Activated CD4-positive, alpha-beta T cell treated with anti-CD3 and anti-CD28 coated beads for 1 hour (primary cell): ENCODE measurements at regions not wholly inside any gene's neighbourhood (a gene's known extent, or its start where the extent isn't known, plus 50 kb on each side); places are given as distances from the start of the nearest gene placed in this dataset.
"Not testable (repeated sequence)": the region's sequence is repeated elsewhere in the genome, so short reads cannot be mapped to it uniquely, and the experiment has no call there.

Experiments
- DNase-seq: peaks from one replicate; pipeline ENCODE4 v3.0.0-alpha.2; 2020

GRCh38 chr1:59188413-59189213 lies 108.3 kb upstream of the FGGY start:
- DNase-seq: no peak

GRCh38 chr1:59193443-59194093 lies 103.3 kb upstream of the FGGY start:
- DNase-seq: no peak

- no peak for DNase-seq
Measured at GRCh38 chr1:59194621-59195020, 102.3 kb upstream of the FGGY start.

- no peak for DNase-seq
Measured at GRCh38 chr1:59195151-59195550, 101.7 kb upstream of the FGGY start.

GRCh38 chr1:59198564-59198963 lies 98.3 kb upstream of the FGGY start:
- DNase-seq: no peak

- DNase-seq: no peak
Measured at GRCh38 chr1:59199147-59199546, 97.7 kb upstream of the FGGY start.

GRCh38 chr1:59199719-59200376 lies 97.0 kb upstream of the FGGY start:
- no peak for DNase-seq

GRCh38 chr1:59201341-59201740 lies 95.6 kb upstream of the FGGY start:
- DNase-seq: no peak

- no peak for DNase-seq
Measured at GRCh38 chr1:59202455-59202854, 94.4 kb upstream of the FGGY start.

GRCh38 chr1:59204001-59204400 lies 92.9 kb upstream of the FGGY start:
- DNase-seq: no peak

- not testable (repeated sequence) for DNase-seq
Measured at GRCh38 chr1:59206616-59207015, 90.3 kb upstream of the FGGY start.

- not testable (repeated sequence) for DNase-seq
Measured at GRCh38 chr1:59210430-59210829, 86.5 kb upstream of the FGGY start.

GRCh38 chr1:59212706-59213105 lies 84.2 kb upstream of the FGGY start:
- no peak for DNase-seq

GRCh38 chr1:59214248-59215208 lies 82.4 kb upstream of the FGGY start:
- no peak for DNase-seq

- DNase-seq: no peak
Measured at GRCh38 chr1:59215766-59216291, 81.1 kb upstream of the FGGY start.

- DNase-seq: not testable (repeated sequence)
Measured at GRCh38 chr1:59217439-59217838, 79.5 kb upstream of the FGGY start.

- no peak for DNase-seq
Measured at GRCh38 chr1:59218521-59219236, 78.2 kb upstream of the FGGY start.

- DNase-seq: no peak
Measured at GRCh38 chr1:59219916-59220315, 77.0 kb upstream of the FGGY start.

- DNase-seq: no peak
Measured at GRCh38 chr1:59220356-59220755, 76.5 kb upstream of the FGGY start.

GRCh38 chr1:59223198-59223597 lies 73.7 kb upstream of the FGGY start:
- no peak for DNase-seq

GRCh38 chr1:59223989-59224634 lies 72.8 kb upstream of the FGGY start:
- DNase-seq: no peak
